ENCODE measurements at regions not wholly inside any gene's neighbourhood (a gene's known extent, or its start where the extent isn't known, plus 50 kb on each side); places are given as distances from the start of the nearest gene placed in this dataset.

- Histone ChIP-seq H3K4me1 (ENCODE audit: insufficient read depth) (no peaks in the 10 kb centered on the region), H3K36me3 (ENCODE audit: insufficient read depth) (no peaks in the 10 kb centered on the region), H3K27ac (ENCODE audit: low read depth) (no peak overlapping the region), H3K4me3 (ENCODE audit: low read depth, low read length) (no peak overlapping the region)
- DNase-seq (ENCODE audit: extremely low spot score): no peak
- WGBS: 69% methylated on average over 2 of the region's 2 CpGs
These were observed 69.1 kb upstream of the MAP4K3 start for GRCh38 chr2:39506215-39506614.

GRCh38 chr2:39508198-39508597 is 71.1 kb upstream of the MAP4K3 start:
- no peak for DNase-seq (ENCODE audit: extremely low spot score)
- 46% methylated on average over 4 of the region's 4 CpGs for WGBS
- H3K4me1 ChIP-seq (ENCODE audit: insufficient read depth): no peaks in the 10 kb centered on the region

GRCh38 chr2:39510140-39510539 is 73.1 kb upstream of the MAP4K3 start:
- Histone ChIP-seq H3K4me3 (ENCODE audit: low read depth, low read length) (no peak overlapping the region), H3K27ac (ENCODE audit: low read depth) (no peak overlapping the region), H3K4me1 (ENCODE audit: insufficient read depth) (no peaks in the 10 kb centered on the region), H3K36me3 (ENCODE audit: insufficient read depth) (no peaks in the 10 kb centered on the region)
- 59% methylated on average over 5 of the region's 5 CpGs for WGBS
- DNase-seq (ENCODE audit: extremely low spot score): no peak

More at GRCh38 chr2:39508198-39508597, 71.1 kb upstream of the MAP4K3 start:
- H3K27ac ChIP-seq (ENCODE audit: low read depth): no peak overlapping the region
- H3K4me3 ChIP-seq (ENCODE audit: low read depth, low read length): no peak overlapping the region
- no peaks in the 10 kb centered on the region for H3K36me3 ChIP-seq (ENCODE audit: insufficient read depth)

GRCh38 chr2:39511219-39511604 is 74.1 kb upstream of the MAP4K3 start:
- Histone ChIP-seq H3K36me3 (ENCODE audit: insufficient read depth) (no peaks in the 10 kb centered on the region), H3K27ac (ENCODE audit: low read depth) (no peak overlapping the region), H3K4me1 (ENCODE audit: insufficient read depth) (no peaks in the 10 kb centered on the region), H3K4me3 (ENCODE audit: low read depth, low read length) (no peak overlapping the region)
- no peak for DNase-seq (ENCODE audit: extremely low spot score)
- WGBS: 71% methylated on average over 4 of the region's 4 CpGs

- Histone ChIP-seq H3K4me3 (ENCODE audit: low read depth, low read length) (no peak overlapping the region), H3K4me1 (ENCODE audit: insufficient read depth) (no peaks in the 10 kb centered on the region), H3K27ac (ENCODE audit: low read depth) (no peak overlapping the region), H3K36me3 (ENCODE audit: insufficient read depth) (no peaks in the 10 kb centered on the region)
- WGBS: 37% methylated on average over 3 of the region's 3 CpGs
- DNase-seq (ENCODE audit: extremely low spot score): peak; percentile 66
These were observed 74.7 kb upstream of the MAP4K3 start for GRCh38 chr2:39511605-39512433.

- Histone ChIP-seq H3K27ac (ENCODE audit: low read depth) (no peak overlapping the region), H3K36me3 (ENCODE audit: insufficient read depth) (no peaks in the 10 kb centered on the region), H3K4me1 (ENCODE audit: insufficient read depth) (no peaks in the 10 kb centered on the region), H3K4me3 (ENCODE audit: low read depth, low read length) (no peak overlapping the region)
- DNase-seq (ENCODE audit: extremely low spot score): no peak
- WGBS: 31% methylated on average over 7 of the region's 7 CpGs
These were observed 75.4 kb upstream of the MAP4K3 start for GRCh38 chr2:39512434-39512935.

GRCh38 chr2:39512941-39513340 is 75.9 kb upstream of the MAP4K3 start:
- WGBS: 48% methylated on average over 6 of the region's 6 CpGs
- no peak overlapping the region for H3K4me3 ChIP-seq (ENCODE audit: low read depth, low read length)

GRCh38 chr2:39513641-39514094 is 76.6 kb upstream of the MAP4K3 start:
- no peak for DNase-seq (ENCODE audit: extremely low spot score)
- Histone ChIP-seq H3K4me3 (ENCODE audit: low read depth, low read length) (no peak overlapping the region), H3K27ac (ENCODE audit: low read depth) (no peak overlapping the region), H3K36me3 (ENCODE audit: insufficient read depth) (no peaks in the 10 kb centered on the region), H3K4me1 (ENCODE audit: insufficient read depth) (no peaks in the 10 kb centered on the region)
- WGBS: 15% methylated on average over 2 of the region's 2 CpGs

More at GRCh38 chr2:39512941-39513340, 75.9 kb upstream of the MAP4K3 start:
- no peak for DNase-seq (ENCODE audit: extremely low spot score)
- no peaks in the 10 kb centered on the region for H3K36me3 ChIP-seq (ENCODE audit: insufficient read depth)
- no peaks in the 10 kb centered on the region for H3K4me1 ChIP-seq (ENCODE audit: insufficient read depth)
- H3K27ac ChIP-seq (ENCODE audit: low read depth): no peak overlapping the region

- 89% methylated on average over 5 of the region's 5 CpGs for WGBS
- Histone ChIP-seq H3K4me3 (ENCODE audit: low read depth, low read length) (no peak overlapping the region), H3K36me3 (ENCODE audit: insufficient read depth) (no peaks in the 10 kb centered on the region), H3K4me1 (ENCODE audit: insufficient read depth) (no peaks in the 10 kb centered on the region), H3K27ac (ENCODE audit: low read depth) (no peak overlapping the region)
- DNase-seq (ENCODE audit: extremely low spot score): no peak
These were observed 77.7 kb upstream of the MAP4K3 start for GRCh38 chr2:39514825-39515224.

- WGBS: 82% methylated on average over 9 of the region's 9 CpGs
- no peak for DNase-seq (ENCODE audit: extremely low spot score)
- Histone ChIP-seq H3K4me3 (ENCODE audit: low read depth, low read length) (no peak overlapping the region), H3K4me1 (ENCODE audit: insufficient read depth) (no peaks in the 10 kb centered on the region), H3K36me3 (ENCODE audit: insufficient read depth) (no peaks in the 10 kb centered on the region), H3K27ac (ENCODE audit: low read depth) (no peak overlapping the region)
These were observed 78.3 kb upstream of the MAP4K3 start for GRCh38 chr2:39515273-39515896.

GRCh38 chr2:39515897-39516346 is 78.8 kb upstream of the MAP4K3 start:
- DNase-seq (ENCODE audit: extremely low spot score): no peak
- H3K36me3 ChIP-seq (ENCODE audit: insufficient read depth): no peaks in the 10 kb centered on the region
- H3K27ac ChIP-seq (ENCODE audit: low read depth): no peak overlapping the region
- H3K4me3 ChIP-seq (ENCODE audit: low read depth, low read length): no peak overlapping the region
- 89% methylated on average over 6 of the region's 6 CpGs for WGBS
- H3K4me1 ChIP-seq (ENCODE audit: insufficient read depth): no peaks in the 10 kb centered on the region

GRCh38 chr2:39516347-39517101 is 79.4 kb upstream of the MAP4K3 start:
- H3K4me1 ChIP-seq (ENCODE audit: insufficient read depth): no peaks in the 10 kb centered on the region
- H3K27ac ChIP-seq (ENCODE audit: low read depth): no peak overlapping the region
- H3K4me3 ChIP-seq (ENCODE audit: low read depth, low read length): no peak overlapping the region
- H3K36me3 ChIP-seq (ENCODE audit: insufficient read depth): no peaks in the 10 kb centered on the region
- DNase-seq (ENCODE audit: extremely low spot score): no peak
- 60% methylated on average over 8 of the region's 8 CpGs for WGBS

GRCh38 chr2:39517102-39517436 is 80.0 kb upstream of the MAP4K3 start:
- WGBS: 46% methylated on average over 2 of the region's 2 CpGs
- H3K36me3 ChIP-seq (ENCODE audit: insufficient read depth): no peaks in the 10 kb centered on the region
- no peaks in the 10 kb centered on the region for H3K4me1 ChIP-seq (ENCODE audit: insufficient read depth)
- no peak overlapping the region for H3K27ac ChIP-seq (ENCODE audit: low read depth)
- no peak overlapping the region for H3K4me3 ChIP-seq (ENCODE audit: low read depth, low read length)
- no peak for DNase-seq (ENCODE audit: extremely low spot score)

Data from urinary bladder (tissue), 3 donors.